NB4 (cell line): ENCODE measurements at regions not wholly inside any gene's neighbourhood (a gene's known extent, or its start where the extent isn't known, plus 50 kb on each side); places are given as distances from the start of the nearest gene placed in this dataset.

Experiments
- DNase-seq: peaks from one replicate; pipeline ENCODE4 v3.0.0; 2010; ENCODE audit warnings: low read depth
- H3K4me3 ChIP-seq: one replicate; pipeline ENCODE4 v1.5.1; 2011; ENCODE audit warnings: mild to moderate bottlenecking, low read depth, low read length, moderate library complexity
- MYC ChIP-seq: IDR thresholded peaks from 2 replicates; pipeline ENCODE4 v1.6.1; 2011; ENCODE audit warnings: low read depth, low read length
- POLR2A ChIP-seq: IDR thresholded peaks from 2 replicates; pipeline ENCODE4 v1.6.1; 2011; ENCODE audit warnings: mild to moderate bottlenecking; ENCODE audit not compliant: insufficient read length; ENCODE audit errors: extremely low read depth
- TF ChIP-seq, protein P1 (sequence below): IDR thresholded peaks from one replicate; pipeline ENCODE4 v1.5.1; 2012; ENCODE audit warnings: low read depth, low read length
- TF ChIP-seq, protein P2 (sequence below): IDR thresholded peaks from 2 replicates; pipeline ENCODE4 v1.6.1; 2011; ENCODE audit warnings: low read depth, low read length

DNA sequence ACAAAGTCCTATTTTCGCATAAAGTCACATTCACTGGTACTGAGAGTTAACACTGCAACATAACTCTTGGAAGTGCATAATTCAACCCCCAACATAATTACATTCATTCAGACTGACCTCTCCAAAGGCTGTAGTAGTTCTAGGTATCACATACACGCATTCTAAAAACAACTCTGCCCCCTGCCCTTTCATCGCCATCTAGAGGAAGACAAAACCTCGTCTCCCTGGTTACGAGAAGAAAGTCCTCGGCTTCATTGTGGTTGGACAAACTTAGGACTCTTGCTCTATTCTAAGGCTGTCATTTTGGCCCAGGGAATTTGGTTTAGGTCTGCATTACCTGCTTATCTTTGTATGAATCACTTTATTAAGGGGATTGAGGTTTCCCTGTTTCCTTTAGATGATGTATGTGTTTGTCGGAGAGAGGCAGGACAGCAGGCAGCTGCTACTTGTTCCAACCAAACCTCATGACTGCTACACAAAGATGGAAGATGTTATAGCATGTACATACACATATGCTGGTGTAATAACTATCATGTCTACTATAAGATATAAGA, 215.4 kb upstream of the NRXN1 start:
- H3K4me3 ChIP-seq, result no peak overlapping the region
- TF ChIP-seq, protein P1, sequence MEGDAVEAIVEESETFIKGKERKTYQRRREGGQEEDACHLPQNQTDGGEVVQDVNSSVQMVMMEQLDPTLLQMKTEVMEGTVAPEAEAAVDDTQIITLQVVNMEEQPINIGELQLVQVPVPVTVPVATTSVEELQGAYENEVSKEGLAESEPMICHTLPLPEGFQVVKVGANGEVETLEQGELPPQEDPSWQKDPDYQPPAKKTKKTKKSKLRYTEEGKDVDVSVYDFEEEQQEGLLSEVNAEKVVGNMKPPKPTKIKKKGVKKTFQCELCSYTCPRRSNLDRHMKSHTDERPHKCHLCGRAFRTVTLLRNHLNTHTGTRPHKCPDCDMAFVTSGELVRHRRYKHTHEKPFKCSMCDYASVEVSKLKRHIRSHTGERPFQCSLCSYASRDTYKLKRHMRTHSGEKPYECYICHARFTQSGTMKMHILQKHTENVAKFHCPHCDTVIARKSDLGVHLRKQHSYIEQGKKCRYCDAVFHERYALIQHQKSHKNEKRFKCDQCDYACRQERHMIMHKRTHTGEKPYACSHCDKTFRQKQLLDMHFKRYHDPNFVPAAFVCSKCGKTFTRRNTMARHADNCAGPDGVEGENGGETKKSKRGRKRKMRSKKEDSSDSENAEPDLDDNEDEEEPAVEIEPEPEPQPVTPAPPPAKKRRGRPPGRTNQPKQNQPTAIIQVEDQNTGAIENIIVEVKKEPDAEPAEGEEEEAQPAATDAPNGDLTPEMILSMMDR, result peak; percentile 23
- TF ChIP-seq, protein P2, sequence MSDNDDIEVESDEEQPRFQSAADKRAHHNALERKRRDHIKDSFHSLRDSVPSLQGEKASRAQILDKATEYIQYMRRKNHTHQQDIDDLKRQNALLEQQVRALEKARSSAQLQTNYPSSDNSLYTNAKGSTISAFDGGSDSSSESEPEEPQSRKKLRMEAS, result no peak
- TF ChIP-seq MYC (no peak), POLR2A (no peak)
- DNase-seq, result peak; percentile 8

DNA sequence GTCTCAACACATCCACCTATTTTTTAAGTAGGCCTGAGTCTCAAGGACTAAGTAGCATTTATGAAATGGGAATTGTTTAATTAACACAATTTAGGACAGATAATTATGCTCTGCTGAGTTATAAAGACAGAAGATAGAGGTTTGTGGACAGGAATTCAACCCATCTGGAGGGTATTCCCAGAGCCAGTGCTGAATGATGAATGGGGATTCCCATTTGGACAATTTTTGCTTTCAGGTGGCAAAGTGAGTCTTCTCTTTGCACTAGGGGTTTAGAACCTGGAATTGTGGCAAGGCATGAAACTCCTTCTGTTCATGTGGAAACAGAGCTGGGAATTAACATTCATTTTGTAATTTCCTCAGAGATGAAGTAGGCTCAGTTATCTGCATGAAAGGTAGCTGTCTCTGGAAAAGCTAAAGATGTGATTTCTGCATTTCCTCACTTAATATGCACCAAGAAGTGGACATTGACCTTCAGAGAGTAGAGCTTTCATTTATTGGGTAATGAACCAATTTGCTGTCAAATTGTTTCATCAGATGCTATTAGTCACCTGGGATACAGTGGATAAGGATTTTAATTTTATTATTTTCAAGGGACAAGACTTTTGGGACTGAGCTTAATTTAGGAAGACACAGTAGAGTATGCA, 212.1 kb upstream of the NRXN1 start:
- DNase-seq, result no peak
- no peak overlapping the region for H3K4me3 ChIP-seq
- TF ChIP-seq POLR2A, result no peak
- TF ChIP-seq, protein P1, result no peak

DNA sequence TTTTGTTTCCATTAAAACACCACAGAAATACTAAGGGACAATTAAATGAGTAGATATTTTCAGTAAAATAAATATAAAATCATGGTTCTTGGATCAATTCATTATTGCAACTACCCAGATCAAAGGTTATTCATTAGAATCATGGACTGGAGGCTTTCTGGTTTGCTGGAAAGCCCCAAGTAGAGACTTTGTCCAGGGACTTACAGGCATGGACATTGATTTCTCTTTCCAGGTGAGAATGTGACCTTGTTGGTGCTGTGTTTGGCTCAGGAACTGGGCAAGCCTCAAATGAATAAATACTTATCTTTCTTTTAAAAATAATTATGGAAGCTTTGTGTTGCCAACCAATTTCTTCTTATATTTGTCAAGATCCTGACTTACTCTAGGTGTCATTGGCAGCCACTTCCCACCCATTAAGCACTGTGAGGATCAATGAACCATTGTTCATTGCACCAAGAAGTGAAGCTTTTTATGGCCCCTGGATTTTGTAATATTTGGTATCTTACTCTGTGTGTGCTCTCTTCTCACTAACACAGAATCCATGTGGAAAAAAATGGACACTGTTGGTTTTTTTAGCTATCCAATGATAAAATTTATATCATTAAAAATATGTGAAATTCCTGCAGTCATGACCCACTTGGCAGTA, 205.8 kb upstream of the NRXN1 start:
- H3K4me3 ChIP-seq, result no peak overlapping the region
- no peak for DNase-seq
- TF ChIP-seq, protein P1, result no peak
- TF ChIP-seq, protein P2, result no peak
- TF ChIP-seq MYC (no peak), POLR2A (no peak)

DNA sequence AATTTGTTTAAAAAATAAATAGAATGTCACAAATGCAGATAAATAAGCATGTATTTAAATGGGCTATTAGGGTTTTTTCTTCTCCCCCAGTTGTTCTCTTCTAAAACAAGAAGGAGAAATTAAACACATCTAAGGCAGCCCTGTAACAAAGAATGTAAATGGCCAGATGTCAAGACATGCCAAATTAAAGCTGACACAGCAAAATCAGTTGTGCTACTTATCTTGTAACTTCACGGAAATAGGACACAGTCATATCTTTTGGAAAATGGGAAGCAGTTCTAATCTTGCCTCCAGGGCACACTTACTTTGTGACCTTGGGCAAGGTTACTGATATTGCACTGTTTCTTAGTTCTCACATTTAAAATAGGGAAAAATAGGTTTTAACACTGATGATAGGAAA, 200.1 kb upstream of the NRXN1 start:
- no peak for DNase-seq
- TF ChIP-seq, protein P1, result no peak
- TF ChIP-seq MYC, result no peak
- H3K4me3 ChIP-seq, result no peak overlapping the region

DNA sequence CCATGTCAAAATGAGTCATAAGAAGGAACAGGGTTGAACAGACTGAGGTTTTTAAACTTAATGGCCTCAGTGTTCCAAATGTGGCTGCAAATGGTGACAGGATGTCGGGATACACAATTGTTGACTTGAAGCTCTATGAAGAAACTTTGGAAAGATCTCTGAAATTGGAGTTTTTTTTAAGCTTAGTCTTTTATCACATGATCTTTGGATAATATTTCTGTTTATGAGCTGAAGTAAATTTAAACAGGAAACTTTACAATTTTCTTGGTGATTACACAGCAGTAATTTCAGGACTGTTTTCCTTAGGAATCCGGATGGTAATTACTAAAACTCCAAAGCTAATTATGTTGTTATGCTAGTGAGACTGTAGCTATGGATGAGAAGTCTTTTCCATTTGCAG, 199.1 kb upstream of the NRXN1 start:
- no peak for DNase-seq
- H3K4me3 ChIP-seq, result no peak overlapping the region
- no peak for TF ChIP-seq POLR2A
- TF ChIP-seq MYC, result no peak
- TF ChIP-seq, protein P1, result no peak
- TF ChIP-seq, protein P2, result no peak

DNA sequence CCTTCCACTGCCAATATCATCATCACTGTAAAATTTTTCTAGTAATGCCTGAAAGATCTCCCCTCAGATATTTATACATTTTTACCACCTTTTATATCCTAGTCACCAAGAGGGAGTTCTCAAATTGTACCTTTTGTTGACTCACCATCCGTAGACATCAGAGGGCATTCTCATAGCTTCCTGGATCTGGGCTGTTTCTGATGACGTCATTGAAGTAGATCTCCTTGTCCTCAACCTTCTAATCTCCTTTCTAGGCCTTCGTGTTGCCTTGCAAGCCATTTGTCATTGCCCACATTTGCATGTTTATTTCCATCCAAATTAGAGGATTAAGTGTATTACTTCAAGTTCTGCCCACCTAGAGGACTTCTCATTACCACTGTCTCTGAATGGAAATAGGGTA, 193.4 kb upstream of the NRXN1 start:
- TF ChIP-seq POLR2A (no peak), MYC (no peak)
- TF ChIP-seq, protein P2, result no peak
- no peak overlapping the region for H3K4me3 ChIP-seq
- DNase-seq, result no peak
